ENCODE measurements at regions not wholly inside any gene's neighbourhood (a gene's known extent, or its start where the extent isn't known, plus 50 kb on each side); places are given as distances from the start of the nearest gene placed in this dataset.

DNA sequence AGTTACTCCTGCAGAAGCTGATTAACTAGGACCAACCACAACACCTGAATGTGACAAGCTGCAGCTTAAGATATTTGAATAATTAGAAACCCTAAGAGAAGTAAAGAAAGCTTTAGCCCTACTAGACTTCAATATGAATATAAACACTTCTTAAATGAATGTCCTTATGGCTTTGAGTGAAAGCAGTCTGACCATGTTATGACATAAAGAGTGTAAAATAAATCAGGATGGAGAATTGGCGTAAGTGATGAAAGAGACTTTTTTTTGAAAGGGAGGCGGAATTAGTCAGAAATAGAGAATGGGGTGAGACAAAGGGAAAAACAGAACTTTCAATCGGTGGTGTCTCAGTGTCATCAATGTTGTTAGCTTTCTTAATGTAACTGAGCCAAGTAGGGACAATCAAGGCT, 117.2 kb upstream of the MAGEB16 start:
- no peaks in the 10 kb centered on the region for H3K4me1 ChIP-seq
- intact Hi-C loops (cut with DNase I) = no loop called here
- H3K27me3 ChIP-seq = no peaks in the 10 kb centered on the region
- no peaks in the 10 kb centered on the region for H3K36me3 ChIP-seq
- no peak overlapping the region for H3K27ac ChIP-seq
- H3K9ac ChIP-seq (ENCODE audit: low read depth in 2 of 2, low read length in 2 of 2) = no peak overlapping the region
- no peak overlapping the region for H3K4me3 ChIP-seq
- DNase-seq = no peak
- no peaks in the 10 kb centered on the region for H3K9me3 ChIP-seq
- TF ChIP-seq CTCF (IDR thresholded peaks at IDR 0.05) = no peak

DNA sequence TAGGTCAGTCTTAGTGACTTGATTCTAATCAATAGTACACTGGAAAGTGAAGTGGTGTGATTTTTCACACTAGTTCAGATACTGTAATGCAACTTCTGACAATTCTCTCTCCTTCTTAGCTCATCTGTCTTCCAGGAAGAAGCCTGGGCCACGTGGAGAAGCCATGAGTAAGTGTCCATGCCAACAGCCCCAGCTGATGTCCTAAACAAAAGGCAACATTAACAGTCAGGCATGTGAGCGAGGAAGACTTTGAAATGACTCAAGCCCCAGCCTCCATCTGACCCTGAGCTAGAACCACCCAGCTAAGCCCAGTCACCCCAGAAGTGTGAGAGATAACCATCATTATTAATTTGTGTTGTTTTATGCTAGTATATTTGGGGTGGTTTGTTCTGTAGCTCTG, 115.7 kb upstream of the MAGEB16 start:
- H3K4me3 ChIP-seq = no peak overlapping the region
- no peak overlapping the region for H3K9ac ChIP-seq (ENCODE audit: low read depth in 2 of 2, low read length in 2 of 2)
- no peaks in the 10 kb centered on the region for H3K9me3 ChIP-seq
- H3K36me3 ChIP-seq = no peaks in the 10 kb centered on the region
- TF ChIP-seq CTCF (IDR thresholded peaks at IDR 0.05) = no peak
- intact Hi-C loops (cut with DNase I) = no loop called here
- no peak overlapping the region for H3K27ac ChIP-seq
- H3K27me3 ChIP-seq = no peaks in the 10 kb centered on the region
- no peak for DNase-seq
- no peaks in the 10 kb centered on the region for H3K4me1 ChIP-seq

DNA sequence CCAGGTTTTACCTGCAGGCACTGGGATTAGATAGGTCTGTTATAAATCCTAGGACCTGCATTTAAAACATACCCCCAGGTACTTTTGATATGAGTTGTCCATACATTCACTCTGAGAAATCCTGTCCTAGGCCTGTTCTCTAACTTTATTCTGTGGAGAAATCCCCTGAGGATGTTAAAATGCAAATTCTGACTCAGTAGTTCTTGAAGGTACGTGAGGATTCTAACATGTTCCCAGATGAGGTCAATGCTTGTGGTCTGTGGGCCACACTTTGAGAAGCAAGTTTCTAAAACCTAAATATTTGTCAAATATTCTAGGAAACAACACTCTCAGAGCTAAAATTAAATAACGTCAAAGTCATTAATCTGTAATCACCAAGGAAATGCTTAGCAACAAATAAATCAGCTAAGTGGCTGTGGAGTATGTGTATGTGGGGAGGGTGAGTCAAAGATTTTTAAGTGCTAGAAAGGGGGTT, 101.3 kb upstream of the MAGEB16 start:
- intact Hi-C loops (cut with DNase I) = no loop called here
- no peak overlapping the region for H3K4me3 ChIP-seq
- no peaks in the 10 kb centered on the region for H3K36me3 ChIP-seq
- no peak for TF ChIP-seq CTCF (IDR thresholded peaks at IDR 0.05)
- no peak for DNase-seq
- H3K9me3 ChIP-seq = no peaks in the 10 kb centered on the region
- H3K27me3 ChIP-seq = no peaks in the 10 kb centered on the region
- H3K27ac ChIP-seq = no peak overlapping the region
- H3K9ac ChIP-seq (ENCODE audit: low read depth in 2 of 2, low read length in 2 of 2) = no peak overlapping the region
- no peaks in the 10 kb centered on the region for H3K4me1 ChIP-seq

GRCh38 chrX:35699642-35700041, 98.5 kb upstream of the MAGEB16 start:
- no peak overlapping the region for H3K9ac ChIP-seq (ENCODE audit: low read depth in 2 of 2, low read length in 2 of 2)
- H3K4me1 ChIP-seq = no peaks in the 10 kb centered on the region
- no peaks in the 10 kb centered on the region for H3K27me3 ChIP-seq
- no peak for TF ChIP-seq CTCF (IDR thresholded peaks at IDR 0.05)
- H3K27ac ChIP-seq = no peak overlapping the region
- H3K36me3 ChIP-seq = no peaks in the 10 kb centered on the region
- H3K9me3 ChIP-seq = no peaks in the 10 kb centered on the region
- intact Hi-C loops (cut with DNase I) = no loop called here
- no peak overlapping the region for H3K4me3 ChIP-seq
- no peak for DNase-seq

DNA sequence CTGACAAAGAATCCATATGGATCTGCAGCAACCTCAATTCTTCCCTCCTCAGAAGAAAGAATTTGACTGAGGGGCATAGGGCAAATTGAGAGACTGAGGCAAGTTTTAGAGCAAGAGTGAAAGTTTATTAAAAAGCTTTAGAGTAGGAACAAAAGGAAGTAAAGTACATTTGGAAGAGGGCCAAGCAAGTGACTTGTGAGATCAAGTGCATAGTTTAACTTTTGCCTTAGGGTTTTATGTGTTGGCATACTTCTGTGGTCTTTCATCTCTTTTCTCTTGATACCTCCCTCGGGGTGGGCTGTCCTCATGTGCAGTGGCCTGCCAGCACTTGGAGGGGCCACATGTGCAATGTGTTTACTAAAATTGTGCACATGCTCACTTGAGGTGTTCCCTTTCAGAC, 98.0 kb upstream of the MAGEB16 start:
- Histone ChIP-seq H3K4me1 (no peaks in the 10 kb centered on the region), H3K27me3 (no peaks in the 10 kb centered on the region), H3K4me3 (no peak overlapping the region), H3K9me3 (no peaks in the 10 kb centered on the region), H3K27ac (no peak overlapping the region), H3K9ac (ENCODE audit: low read depth in 2 of 2, low read length in 2 of 2) (no peak overlapping the region), H3K36me3 (no peaks in the 10 kb centered on the region)
- TF ChIP-seq CTCF (IDR thresholded peaks at IDR 0.05) = no peak
- no peak for DNase-seq
- intact Hi-C loops (cut with DNase I) = no loop called here

- DNase-seq = no peak
- no peak for TF ChIP-seq CTCF (IDR thresholded peaks at IDR 0.05)
These were observed 86.9 kb upstream of the MAGEB16 start for GRCh38 chrX:35711281-35711680.

More at GRCh38 chrX:35711281-35711680, 86.9 kb upstream of the MAGEB16 start:
- H3K9ac ChIP-seq (ENCODE audit: low read depth in 2 of 2, low read length in 2 of 2) = no peak overlapping the region
- H3K27me3 ChIP-seq = no peaks in the 10 kb centered on the region
- no peaks in the 10 kb centered on the region for H3K4me1 ChIP-seq
- H3K36me3 ChIP-seq = no peaks in the 10 kb centered on the region
- intact Hi-C loops (cut with DNase I) = no loop called here
- H3K4me3 ChIP-seq = no peak overlapping the region
- H3K27ac ChIP-seq = no peak overlapping the region
- no peaks in the 10 kb centered on the region for H3K9me3 ChIP-seq

Measured in colonic mucosa (tissue), 4 donors.